RPMI8226 (cell line): ENCODE measurements at regions not wholly inside any gene's neighbourhood (a gene's known extent, or its start where the extent isn't known, plus 50 kb on each side); places are given as distances from the start of the nearest gene placed in this dataset.

Experiments
- DNase-seq: peaks from one replicate; pipeline ENCODE4 v3.0.0-alpha.2; 2015

DNA sequence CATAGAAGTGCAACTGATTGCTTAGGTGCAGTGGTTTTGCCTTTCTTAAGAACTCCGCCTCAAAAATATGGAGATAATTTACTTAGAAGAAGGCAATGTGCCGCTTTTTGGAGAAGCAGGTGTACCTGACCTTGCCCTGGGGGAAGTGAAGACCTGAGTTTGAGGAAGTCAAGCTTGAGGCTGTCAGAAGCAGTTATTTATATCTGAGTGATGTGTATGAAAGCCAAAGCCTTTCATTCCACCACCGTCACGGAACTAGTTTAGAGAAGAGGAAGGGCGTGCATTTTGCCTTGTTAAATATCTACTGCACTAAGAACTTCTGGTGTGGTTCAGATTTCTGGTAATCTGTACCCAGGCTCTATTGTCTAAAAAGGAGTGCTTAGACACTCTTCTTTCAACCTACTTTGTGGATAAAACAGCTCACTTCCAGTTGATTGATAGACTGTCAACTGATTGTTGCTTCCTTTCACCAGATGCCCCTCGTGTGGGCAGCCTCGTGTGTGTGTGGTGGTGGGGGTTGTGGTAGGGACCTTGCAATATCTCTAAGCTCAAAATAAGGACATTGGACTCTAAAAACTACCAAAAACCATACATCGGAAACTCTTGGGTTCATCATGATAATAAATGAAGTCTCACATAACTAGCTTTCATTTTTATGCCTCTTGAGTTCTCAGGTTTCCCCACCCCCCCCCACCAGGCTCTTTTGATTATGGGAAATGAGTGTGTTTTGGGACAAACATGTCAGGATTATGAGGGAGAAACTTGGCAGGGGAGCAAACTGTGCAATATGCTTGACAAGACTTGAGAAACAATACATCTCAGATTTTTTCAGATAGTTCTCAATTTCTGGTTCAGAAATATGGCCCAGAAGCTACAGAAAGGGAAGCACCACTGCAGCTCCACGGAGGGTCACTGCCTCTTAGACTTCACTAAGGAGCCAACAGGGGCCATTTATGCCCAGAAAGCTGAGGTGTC, 78.6 kb downstream of the ARF6 start:
- peak; percentile 86 for DNase-seq

GRCh38 chr14:49972131-49972671, 79.3 kb downstream of the ARF6 start:
- DNase-seq: peak; percentile 35

- DNase-seq: peak; percentile 44
These were observed 79.9 kb downstream of the ARF6 start for GRCh38 chr14:49972823-49973222.

DNA sequence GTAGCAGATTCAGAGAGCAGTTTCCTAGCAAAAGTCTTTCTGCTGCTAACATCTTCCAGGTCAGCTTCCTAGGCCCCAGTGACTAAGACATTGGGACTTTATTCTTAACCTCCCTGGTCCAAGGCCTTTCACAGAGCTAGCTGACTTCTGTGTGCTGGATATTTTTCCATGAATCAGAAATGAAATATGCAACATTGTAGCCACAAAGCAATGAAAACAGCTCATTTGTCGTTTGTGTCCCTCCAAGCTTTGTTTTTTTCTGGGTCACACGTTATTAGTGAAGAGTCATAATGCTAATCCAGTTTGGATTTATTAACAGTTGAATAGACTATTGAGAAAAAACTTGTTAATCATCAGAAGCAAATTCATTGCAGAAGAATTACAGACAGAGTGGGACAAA, 82.4 kb downstream of the ARF6 start:
- DNase-seq: no peak

DNA sequence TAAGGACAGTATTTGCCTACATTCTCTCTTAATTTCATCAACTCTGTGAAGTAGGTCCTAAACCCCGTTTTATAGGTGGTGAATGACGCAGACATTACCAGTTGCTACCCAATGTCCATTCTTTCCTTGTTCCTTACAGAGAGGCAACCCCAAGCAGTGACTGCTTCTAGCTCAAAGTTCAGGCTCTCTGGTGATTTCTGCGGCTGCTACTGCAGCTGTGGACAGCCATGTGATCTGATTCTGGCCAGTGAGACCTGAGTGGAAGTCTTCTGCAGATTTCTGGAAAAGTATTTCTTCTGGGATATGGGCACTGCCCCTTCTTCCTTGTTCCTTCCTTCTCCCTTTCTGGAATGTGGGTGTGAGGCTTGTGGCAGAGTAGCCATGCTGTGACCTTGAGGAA, 82.9 kb downstream of the ARF6 start:
- DNase-seq: no peak

- peak; percentile 5 for DNase-seq
These were observed 84.4 kb downstream of the ARF6 start for GRCh38 chr14:49977126-49977841.

- no peak for DNase-seq
These were observed 87.1 kb downstream of the ARF6 start for GRCh38 chr14:49980027-49980426.

DNA sequence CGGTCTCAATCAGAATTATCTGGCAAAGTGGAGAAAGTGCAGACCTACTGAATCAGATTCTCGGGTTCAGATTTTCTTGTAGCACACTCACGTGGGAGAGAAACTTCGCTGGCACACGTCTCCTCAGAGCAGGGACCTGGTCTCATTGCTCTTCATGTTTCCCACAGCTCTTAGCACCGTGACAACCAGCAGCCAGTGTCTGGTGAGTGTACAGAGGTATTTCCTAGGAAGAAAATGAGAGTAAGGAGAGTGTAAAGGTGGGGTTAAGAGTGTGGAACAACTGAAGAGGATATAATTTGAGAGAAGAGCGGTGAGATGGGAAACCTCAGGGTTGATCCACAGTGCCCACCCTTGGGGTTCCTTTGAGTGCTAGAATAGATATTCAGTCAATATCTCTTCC, 89.2 kb downstream of the ARF6 start:
- no peak for DNase-seq

- DNase-seq: no peak
These were observed 89.6 kb downstream of the ARF6 start for GRCh38 chr14:49982501-49982951.

- DNase-seq: no peak
These were observed 91.5 kb downstream of the ARF6 start for GRCh38 chr14:49984424-49984823.

- no peak for DNase-seq
These were observed 93.6 kb downstream of the ARF6 start for GRCh38 chr14:49986343-49987014.

- DNase-seq: no peak
These were observed 95.5 kb downstream of the ARF6 start for GRCh38 chr14:49988080-49988990.

GRCh38 chr14:49989966-49990365, 97.1 kb downstream of the ARF6 start:
- no peak for DNase-seq

DNA sequence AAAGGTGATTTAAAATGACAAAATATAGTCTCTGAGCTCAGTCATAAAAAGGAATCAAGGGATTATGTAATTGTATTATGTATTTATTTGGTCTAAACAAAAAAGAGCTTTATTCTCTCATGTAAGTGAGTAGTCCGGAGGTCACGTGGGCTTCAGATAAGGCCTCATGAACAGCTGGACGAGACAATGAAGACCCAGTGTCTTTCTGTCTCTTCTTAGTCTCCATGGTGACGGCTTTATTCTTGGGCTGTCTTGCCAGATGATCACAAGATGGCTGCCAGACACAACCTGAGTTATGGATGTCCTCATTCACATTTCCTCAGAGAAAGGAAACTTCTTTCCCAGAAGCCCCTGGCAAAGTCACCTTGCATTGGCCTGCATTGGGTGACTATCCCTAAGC, 98.6 kb downstream of the ARF6 start:
- DNase-seq: no peak

DNA sequence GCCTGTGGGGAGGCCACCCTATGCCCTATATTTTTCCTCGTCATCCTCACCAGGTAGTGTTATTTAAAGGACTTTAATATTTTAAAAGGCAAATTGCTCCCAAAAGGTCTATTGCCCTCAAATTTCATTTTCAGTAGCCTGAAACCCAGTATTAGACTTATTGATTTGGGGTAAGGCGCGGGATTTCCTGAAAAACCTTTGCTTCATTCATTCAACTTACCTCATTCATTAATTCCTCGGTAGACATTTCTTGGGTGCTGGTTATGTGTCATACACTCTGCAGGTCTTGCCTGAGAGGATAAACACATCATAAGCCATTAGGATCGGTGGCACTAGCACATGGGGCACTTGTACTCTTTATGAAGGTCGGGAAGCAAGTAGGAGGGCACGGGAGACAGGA, 99.2 kb downstream of the ARF6 start:
- no peak for DNase-seq

- no peak for DNase-seq
These were observed 99.6 kb downstream of the ARF6 start for GRCh38 chr14:49992448-49992847.

DNA sequence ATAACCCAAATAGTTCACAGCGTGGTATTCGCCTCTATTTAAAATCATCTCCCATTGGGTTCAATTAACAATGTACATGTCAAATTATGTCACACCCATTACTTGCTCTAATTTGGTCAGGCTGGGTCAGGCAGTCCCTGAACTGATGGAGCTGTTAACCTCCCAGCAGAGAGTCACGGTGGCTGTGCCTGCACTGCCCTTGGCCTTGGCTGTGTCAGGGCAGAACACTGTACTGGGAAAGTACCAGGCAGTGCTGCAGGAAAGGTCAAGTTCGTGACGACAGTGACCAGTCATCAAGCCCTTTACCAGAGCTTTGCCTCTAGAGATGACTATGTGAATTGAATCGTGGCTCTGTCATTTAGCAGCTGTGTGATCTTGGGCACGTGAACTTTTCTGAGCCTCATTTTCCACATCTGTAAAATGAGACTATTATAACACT, 100.0 kb downstream of the ARF6 start:
- DNase-seq: no peak

DNA sequence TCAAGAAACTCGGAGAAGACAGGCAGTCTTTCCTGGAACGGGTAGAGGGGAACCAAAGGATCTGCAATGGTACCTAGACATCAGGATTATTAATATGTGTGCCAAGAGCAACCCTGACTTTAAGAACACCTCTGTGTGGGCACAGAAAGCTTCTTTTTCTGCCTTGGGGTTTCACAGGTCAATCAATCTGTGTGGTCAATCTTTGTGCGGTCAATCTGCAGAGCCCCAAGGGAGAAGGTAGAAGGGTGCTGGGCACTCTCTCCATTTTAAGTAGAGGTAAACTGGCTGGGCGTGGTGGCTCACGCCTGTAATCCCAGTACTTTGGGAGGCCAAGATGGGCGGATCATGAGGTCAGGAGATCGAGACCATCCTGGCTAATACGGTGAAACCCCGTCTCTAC, 100.7 kb downstream of the ARF6 start:
- no peak for DNase-seq

DNA sequence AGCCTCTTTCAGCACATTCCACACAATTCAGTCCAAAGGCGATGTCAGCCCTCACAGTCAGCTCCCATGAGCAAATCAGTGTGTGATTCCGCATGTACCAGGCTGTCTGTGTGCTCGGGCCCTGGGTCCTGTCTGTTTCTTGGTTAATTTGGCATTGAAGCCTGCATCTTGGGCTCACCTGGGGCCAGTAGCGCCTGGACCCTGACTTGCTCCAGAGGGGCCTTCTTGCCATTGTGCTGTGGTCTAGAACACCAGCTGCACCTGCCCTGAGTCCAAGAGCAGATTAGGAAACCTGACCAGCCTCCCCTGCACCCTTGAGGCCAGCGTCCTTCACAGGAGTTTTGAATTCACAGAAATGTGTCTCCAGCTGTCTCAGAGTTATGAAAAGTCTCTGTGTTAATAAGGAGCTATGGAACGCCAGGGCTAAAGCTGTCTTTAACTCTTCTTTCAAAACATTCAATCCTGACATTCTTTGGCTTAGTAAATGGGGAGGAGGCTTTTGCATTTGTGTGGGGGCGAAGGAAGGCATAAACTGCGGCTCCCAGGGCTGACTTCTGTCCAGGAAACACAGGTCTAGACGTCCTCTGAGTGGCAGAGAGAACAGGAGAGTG, 102.2 kb downstream of the ARF6 start:
- DNase-seq: no peak

DNA sequence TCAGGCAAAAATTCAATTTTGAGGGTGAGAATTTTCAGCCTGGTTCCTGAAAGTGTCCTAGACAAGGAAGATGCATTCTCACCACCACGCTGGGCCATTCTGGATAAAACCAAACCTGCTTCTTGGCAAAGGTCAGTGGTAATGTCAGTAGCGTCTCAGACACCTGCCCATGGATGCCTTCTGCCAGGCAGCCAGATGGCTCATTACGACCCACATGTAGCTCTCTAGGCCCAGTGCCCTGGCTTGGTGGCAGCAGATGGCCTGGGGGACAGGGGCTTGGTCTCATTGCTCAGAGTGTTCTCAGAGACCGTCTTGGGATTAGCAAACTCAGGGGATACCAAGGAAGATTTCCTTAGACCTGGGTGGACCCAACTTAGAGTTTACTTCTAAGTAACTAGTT, 105.1 kb downstream of the ARF6 start:
- no peak for DNase-seq

DNA sequence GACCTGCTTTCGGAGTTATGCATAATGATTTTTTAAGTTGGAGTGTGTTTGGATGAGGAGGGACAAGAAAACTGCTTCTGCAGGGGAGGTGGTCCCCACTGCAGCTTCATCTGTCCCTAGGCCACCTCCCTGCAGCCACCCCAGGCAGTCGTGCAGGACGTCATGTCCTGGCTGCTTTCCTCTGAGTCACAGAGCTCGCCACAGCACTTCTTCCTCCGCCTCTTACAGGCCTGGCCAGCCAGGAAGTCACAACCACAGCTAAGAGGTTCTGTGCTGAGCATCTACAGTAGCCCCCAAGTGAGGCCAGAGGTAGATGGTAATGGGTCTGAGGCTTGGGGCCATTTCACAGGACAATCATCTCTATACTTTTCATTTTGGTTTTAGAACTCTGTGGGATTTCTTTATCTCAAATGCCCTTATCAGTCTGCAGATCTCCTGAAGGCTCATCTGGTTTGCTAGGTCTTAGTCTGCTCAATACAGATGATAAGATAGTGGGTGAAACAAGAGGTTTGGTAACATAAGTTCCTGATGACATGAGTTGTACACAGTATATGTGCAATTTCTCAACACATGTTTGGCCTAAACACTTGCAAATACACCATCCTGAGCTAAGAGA, 106.4 kb downstream of the ARF6 start:
- DNase-seq: peak; percentile 70
